ENCODE measurements at regions not wholly inside any gene's neighbourhood (a gene's known extent, or its start where the extent isn't known, plus 50 kb on each side); places are given as distances from the start of the nearest gene placed in this dataset.

DNA sequence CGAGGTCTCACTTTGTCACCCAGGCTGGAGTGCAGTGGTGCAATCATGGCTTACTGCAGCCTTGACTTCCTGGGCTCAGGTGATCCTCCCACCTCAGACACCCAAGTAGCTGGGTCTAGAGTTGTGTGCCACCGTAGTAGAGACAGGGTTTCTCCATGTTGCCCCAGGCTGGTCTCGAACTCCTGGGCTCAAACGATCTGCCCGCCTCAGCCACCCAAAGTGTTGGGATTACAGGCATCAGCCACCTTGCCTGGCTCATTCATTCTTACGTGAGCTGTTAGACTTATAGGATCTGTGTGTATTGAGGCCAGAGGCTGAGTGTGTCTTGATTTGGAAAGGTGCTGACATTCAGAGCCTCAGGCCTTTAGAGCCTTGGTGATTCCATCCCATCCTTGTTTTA is 128.1 kb downstream of the SLC25A47 start:
- Histone ChIP-seq H3K4me3 (no peak overlapping the region), H4K20me1 (ENCODE audit: insufficient read depth) (peaks cover 4% of the 10 kb centered on the region; the same call in 1 of the 2 replicates), H3K36me3 (ENCODE audit: low read depth) (no peaks in the 10 kb centered on the region), H3K4me2 (no peak overlapping the region), H3K27ac (no peak overlapping the region), H3K9me3 (ENCODE audit: insufficient read depth, low read depth) (no peaks in the 10 kb centered on the region), H3K4me1 (replicated peaks; ENCODE audit: insufficient read depth) (no peaks in the 10 kb centered on the region), H3K79me2 (ENCODE audit: low read depth) (no peaks in the 10 kb centered on the region), H3K9me2 (ENCODE audit: insufficient read depth) (no peaks in the 10 kb centered on the region), H2AFZ (no peak overlapping the region), H3F3A (ENCODE audit: insufficient read depth, low read depth) (no peaks in the 10 kb centered on the region), H3K27me3 (ENCODE audit: insufficient read depth, low read depth) (no peaks in the 10 kb centered on the region)
- TF ChIP-seq EZH2 (IDR thresholded peaks at IDR 0.05; ENCODE audit: low read depth) = no peak
- TF ChIP-seq, protein P1, sequence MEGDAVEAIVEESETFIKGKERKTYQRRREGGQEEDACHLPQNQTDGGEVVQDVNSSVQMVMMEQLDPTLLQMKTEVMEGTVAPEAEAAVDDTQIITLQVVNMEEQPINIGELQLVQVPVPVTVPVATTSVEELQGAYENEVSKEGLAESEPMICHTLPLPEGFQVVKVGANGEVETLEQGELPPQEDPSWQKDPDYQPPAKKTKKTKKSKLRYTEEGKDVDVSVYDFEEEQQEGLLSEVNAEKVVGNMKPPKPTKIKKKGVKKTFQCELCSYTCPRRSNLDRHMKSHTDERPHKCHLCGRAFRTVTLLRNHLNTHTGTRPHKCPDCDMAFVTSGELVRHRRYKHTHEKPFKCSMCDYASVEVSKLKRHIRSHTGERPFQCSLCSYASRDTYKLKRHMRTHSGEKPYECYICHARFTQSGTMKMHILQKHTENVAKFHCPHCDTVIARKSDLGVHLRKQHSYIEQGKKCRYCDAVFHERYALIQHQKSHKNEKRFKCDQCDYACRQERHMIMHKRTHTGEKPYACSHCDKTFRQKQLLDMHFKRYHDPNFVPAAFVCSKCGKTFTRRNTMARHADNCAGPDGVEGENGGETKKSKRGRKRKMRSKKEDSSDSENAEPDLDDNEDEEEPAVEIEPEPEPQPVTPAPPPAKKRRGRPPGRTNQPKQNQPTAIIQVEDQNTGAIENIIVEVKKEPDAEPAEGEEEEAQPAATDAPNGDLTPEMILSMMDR (conservative IDR thresholded peaks at IDR 0.05) = no peak
- POLR2A ChIA-PET (ENCODE audit: unreplicated experiment) = no interaction called here
- intact Hi-C loops (cut with micrococcal nuclease; ENCODE audit: unreplicated experiment) = no loop called here
- BruUV-seq (replicated peaks) = no TSS peak
- no peak for DNase-seq
- CTCF ChIA-PET = no interaction called here

DNA sequence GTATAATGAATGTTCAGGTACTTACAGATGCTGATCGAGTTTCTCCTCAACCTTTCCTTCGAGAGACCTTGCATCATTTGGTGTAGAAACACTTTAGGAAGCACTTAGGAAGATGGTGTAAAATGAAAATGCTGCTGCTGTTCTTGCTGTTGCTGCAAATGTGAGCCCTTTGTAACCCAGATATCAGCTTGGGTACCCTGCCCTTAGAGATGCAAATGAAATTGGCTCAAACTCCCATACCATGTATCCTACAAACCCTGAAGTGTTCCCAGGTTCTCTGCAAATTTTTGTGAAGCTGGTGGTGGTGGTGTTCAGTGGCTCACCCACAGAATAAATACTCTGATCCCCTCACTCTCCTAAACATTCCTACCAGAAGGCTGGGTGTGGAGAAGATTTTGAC is 130.8 kb downstream of the SLC25A47 start:
- H3K27me3 ChIP-seq (ENCODE audit: insufficient read depth, low read depth) = no peaks in the 10 kb centered on the region

DNA sequence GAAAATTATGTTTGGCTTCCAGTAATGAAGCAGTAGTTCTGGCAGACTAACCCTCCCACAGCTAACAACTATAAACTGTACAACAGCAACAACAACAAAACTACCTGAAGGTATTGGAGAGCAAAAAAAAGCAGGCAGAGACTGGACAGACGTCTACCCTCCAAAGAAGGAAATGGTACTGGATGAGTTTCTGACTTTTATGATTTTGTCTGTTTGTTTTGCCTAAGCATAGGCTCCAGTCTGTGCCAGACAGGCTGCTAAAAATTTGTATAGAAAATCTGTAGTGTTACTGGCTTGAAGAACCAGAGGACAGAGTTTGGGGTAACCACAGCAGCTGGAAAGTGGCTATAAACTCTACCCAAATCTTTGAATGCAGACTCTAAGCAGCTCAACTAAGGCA is 131.3 kb downstream of the SLC25A47 start:
- H4K20me1 ChIP-seq (ENCODE audit: insufficient read depth) = 0 out of 2 replicates have a peak, but pooled peaks cover 4% of the 10 kb centered on the region
- intact Hi-C loops (cut with micrococcal nuclease; ENCODE audit: unreplicated experiment) = no loop called here

More for the DNA sequence above, 130.8 kb downstream of the SLC25A47 start:
- no TSS peak for BruUV-seq (replicated peaks)
- Histone ChIP-seq H3K27ac (no peak overlapping the region), H3K9me2 (ENCODE audit: insufficient read depth) (no peaks in the 10 kb centered on the region), H3K4me3 (no peak overlapping the region), H3K4me1 (replicated peaks; ENCODE audit: insufficient read depth) (no peaks in the 10 kb centered on the region), H3K9me3 (ENCODE audit: insufficient read depth, low read depth) (no peaks in the 10 kb centered on the region), H3F3A (ENCODE audit: insufficient read depth, low read depth) (no peaks in the 10 kb centered on the region), H4K20me1 (ENCODE audit: insufficient read depth) (0 out of 2 replicates have a peak, but pooled peaks cover 4% of the 10 kb centered on the region), H3K4me2 (no peak overlapping the region), H3K36me3 (ENCODE audit: low read depth) (no peaks in the 10 kb centered on the region), H3K79me2 (ENCODE audit: low read depth) (no peaks in the 10 kb centered on the region), H2AFZ (no peak overlapping the region)
- intact Hi-C loops (cut with micrococcal nuclease; ENCODE audit: unreplicated experiment) = no loop called here
- TF ChIP-seq, protein P1 (conservative IDR thresholded peaks at IDR 0.05) = no peak
- no peak for TF ChIP-seq EZH2 (IDR thresholded peaks at IDR 0.05; ENCODE audit: low read depth)
- CTCF ChIA-PET = no interaction called here
- no peak for DNase-seq
- POLR2A ChIA-PET (ENCODE audit: unreplicated experiment) = no interaction called here

More for the DNA sequence above, 131.3 kb downstream of the SLC25A47 start:
- H3K9me2 ChIP-seq (ENCODE audit: insufficient read depth) = no peaks in the 10 kb centered on the region
- no peaks in the 10 kb centered on the region for H3F3A ChIP-seq (ENCODE audit: insufficient read depth, low read depth)
- TF ChIP-seq, protein P1 (conservative IDR thresholded peaks at IDR 0.05) = no peak
- no peak for TF ChIP-seq EZH2 (IDR thresholded peaks at IDR 0.05; ENCODE audit: low read depth)
- DNase-seq = no peak
- no peaks in the 10 kb centered on the region for H3K36me3 ChIP-seq (ENCODE audit: low read depth)
- H2AFZ ChIP-seq = no peak overlapping the region
- H3K79me2 ChIP-seq (ENCODE audit: low read depth) = no peaks in the 10 kb centered on the region
- BruUV-seq (replicated peaks) = no TSS peak
- ChIA-PET POLR2A (ENCODE audit: unreplicated experiment) (no interaction called here), CTCF (no interaction called here)
- H3K4me1 ChIP-seq (replicated peaks; ENCODE audit: insufficient read depth) = no peaks in the 10 kb centered on the region
- no peaks in the 10 kb centered on the region for H3K27me3 ChIP-seq (ENCODE audit: insufficient read depth, low read depth)
- no peak overlapping the region for H3K27ac ChIP-seq
- no peak overlapping the region for H3K4me2 ChIP-seq
- no peak overlapping the region for H3K4me3 ChIP-seq
- H3K9me3 ChIP-seq (ENCODE audit: insufficient read depth, low read depth) = no peaks in the 10 kb centered on the region
